Lower leg skin (tissue), 3 donors: ENCODE measurements at regions not wholly inside any gene's neighbourhood (a gene's known extent, or its start where the extent isn't known, plus 50 kb on each side); places are given as distances from the start of the nearest gene placed in this dataset.

Experiments
- POLR2A ChIP-seq, 2 donors: fragments of 450-650 bp; IDR thresholded peaks; one replicate each; pipeline ENCODE4 v1.6.1; 2016 to 2017; ENCODE audit warnings: antibody characterized with exemption in 2 of 2, mild to moderate bottlenecking in 1 of 2, moderate library complexity in 1 of 2
- TF ChIP-seq, protein P1 (sequence below), 3 donors: fragments of 450-650 bp; IDR thresholded peaks; one replicate each; pipeline ENCODE4 v1.5.1; 2016; ENCODE audit warnings: antibody characterized with exemption in 3 of 3, mild to moderate bottlenecking in 3 of 3, moderate library complexity in 2 of 3

DNA sequence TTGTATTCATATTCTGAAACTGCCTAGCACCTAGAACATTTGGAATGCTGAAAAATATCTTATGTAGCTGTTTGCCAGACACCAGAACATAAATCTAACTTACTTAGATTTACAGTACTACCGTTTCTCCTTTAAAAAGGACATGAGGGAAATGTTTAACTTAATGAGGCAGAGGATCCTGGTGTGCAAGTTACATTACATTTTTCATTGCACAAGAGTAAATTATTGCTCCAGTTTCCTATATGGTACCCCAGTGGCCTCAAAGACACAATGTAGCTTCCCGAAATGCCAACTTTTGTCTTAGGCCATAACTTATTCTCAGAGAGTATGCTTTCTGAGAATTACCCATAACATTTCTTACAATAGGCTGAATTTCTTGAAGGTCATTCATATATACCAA, 105.5 kb upstream of the DTNA start:
- TF ChIP-seq, protein P1, sequence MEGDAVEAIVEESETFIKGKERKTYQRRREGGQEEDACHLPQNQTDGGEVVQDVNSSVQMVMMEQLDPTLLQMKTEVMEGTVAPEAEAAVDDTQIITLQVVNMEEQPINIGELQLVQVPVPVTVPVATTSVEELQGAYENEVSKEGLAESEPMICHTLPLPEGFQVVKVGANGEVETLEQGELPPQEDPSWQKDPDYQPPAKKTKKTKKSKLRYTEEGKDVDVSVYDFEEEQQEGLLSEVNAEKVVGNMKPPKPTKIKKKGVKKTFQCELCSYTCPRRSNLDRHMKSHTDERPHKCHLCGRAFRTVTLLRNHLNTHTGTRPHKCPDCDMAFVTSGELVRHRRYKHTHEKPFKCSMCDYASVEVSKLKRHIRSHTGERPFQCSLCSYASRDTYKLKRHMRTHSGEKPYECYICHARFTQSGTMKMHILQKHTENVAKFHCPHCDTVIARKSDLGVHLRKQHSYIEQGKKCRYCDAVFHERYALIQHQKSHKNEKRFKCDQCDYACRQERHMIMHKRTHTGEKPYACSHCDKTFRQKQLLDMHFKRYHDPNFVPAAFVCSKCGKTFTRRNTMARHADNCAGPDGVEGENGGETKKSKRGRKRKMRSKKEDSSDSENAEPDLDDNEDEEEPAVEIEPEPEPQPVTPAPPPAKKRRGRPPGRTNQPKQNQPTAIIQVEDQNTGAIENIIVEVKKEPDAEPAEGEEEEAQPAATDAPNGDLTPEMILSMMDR (IDR thresholded peaks at IDR 0.05) = no peak
- TF ChIP-seq POLR2A (IDR thresholded peaks at IDR 0.05) = no peak
